HG02610 (cell line): ENCODE measurements at regions not wholly inside any gene's neighbourhood (a gene's known extent, or its start where the extent isn't known, plus 50 kb on each side); places are given as distances from the start of the nearest gene placed in this dataset.
"Not testable (repeated sequence)": the region's sequence is repeated elsewhere in the genome, so short reads cannot be mapped to it uniquely, and the experiment has no call there.

Experiments
- ATAC-seq: cut with Tn5 transposase; IDR thresholded peaks from one replicate; pipeline ENCODE4 v1.9.1; 2021; ENCODE audit warnings: mild to moderate bottlenecking, moderate library complexity; ENCODE audit not compliant: unreplicated experiment

- no peak for ATAC-seq
These were observed 1311.7 kb upstream of the SLC39A10 start for GRCh38 chr2:194345347-194345746.

- no peak for ATAC-seq
These were observed 1313.9 kb upstream of the SLC39A10 start for GRCh38 chr2:194343167-194343566.

GRCh38 chr2:194332799-194333490, 1324.1 kb upstream of the SLC39A10 start:
- no peak for ATAC-seq

- no peak for ATAC-seq
These were observed 1328.6 kb upstream of the SLC39A10 start for GRCh38 chr2:194328456-194328855.

GRCh38 chr2:194327196-194327888, 1329.7 kb upstream of the SLC39A10 start:
- ATAC-seq = no peak

- no peak for ATAC-seq
These were observed 1333.3 kb upstream of the SLC39A10 start for GRCh38 chr2:194323740-194324139.

GRCh38 chr2:194320520-194320919, 1336.5 kb upstream of the SLC39A10 start:
- ATAC-seq = no peak

- peak; percentile 68 for ATAC-seq
These were observed 1337.6 kb upstream of the SLC39A10 start for GRCh38 chr2:194319222-194319992.

GRCh38 chr2:194314042-194314441, 1343.0 kb upstream of the SLC39A10 start:
- no peak for ATAC-seq

GRCh38 chr2:194304191-194304590, 1352.8 kb upstream of the SLC39A10 start:
- no peak for ATAC-seq

GRCh38 chr2:194301946-194302345, 1355.1 kb upstream of the SLC39A10 start:
- no peak for ATAC-seq

GRCh38 chr2:194294156-194294555, 1362.9 kb upstream of the SLC39A10 start:
- ATAC-seq = no peak

GRCh38 chr2:194291104-194291503, 1365.9 kb upstream of the SLC39A10 start:
- ATAC-seq = no peak

GRCh38 chr2:194289712-194290346, 1367.2 kb upstream of the SLC39A10 start:
- no peak for ATAC-seq

GRCh38 chr2:194276667-194277066, 1380.4 kb upstream of the SLC39A10 start:
- not testable (repeated sequence) for ATAC-seq

- ATAC-seq = no peak
These were observed 1385.6 kb upstream of the SLC39A10 start for GRCh38 chr2:194271293-194271961.

- no peak for ATAC-seq
These were observed 1386.4 kb upstream of the SLC39A10 start for GRCh38 chr2:194270648-194271047.

- ATAC-seq = no peak
These were observed 1392.4 kb upstream of the SLC39A10 start for GRCh38 chr2:194264586-194264985.

- ATAC-seq = no peak
These were observed 1396.8 kb upstream of the SLC39A10 start for GRCh38 chr2:194260185-194260584.

- no peak for ATAC-seq
These were observed 1399.9 kb upstream of the SLC39A10 start for GRCh38 chr2:194257095-194257494.
